Astrocyte of the spinal cord (primary cell): ENCODE measurements at regions not wholly inside any gene's neighbourhood (a gene's known extent, or its start where the extent isn't known, plus 50 kb on each side); places are given as distances from the start of the nearest gene placed in this dataset.

Experiments
- DNase-seq: peaks from one replicate; pipeline ENCODE4 v3.0.0; 2011; ENCODE audit warnings: low read depth, low spot score
- H3K4me3 ChIP-seq: 2 replicates; pipeline ENCODE4 v1.5.1; 2011; ENCODE audit warnings: low read depth, mild to moderate bottlenecking, low read length, moderate library complexity
- in situ Hi-C: cut with HindIII; loops from 2 replicates; pipeline ENCODE4 v1.10.0; 2017; ENCODE audit warnings: low sequenced_read_pairs
- TF ChIP-seq, protein P1 (sequence below): IDR thresholded peaks from 2 replicates; pipeline ENCODE4 v1.5.1; 2012; ENCODE audit warnings: low read depth, mild to moderate bottlenecking, low read length, inconsistent platforms

DNA sequence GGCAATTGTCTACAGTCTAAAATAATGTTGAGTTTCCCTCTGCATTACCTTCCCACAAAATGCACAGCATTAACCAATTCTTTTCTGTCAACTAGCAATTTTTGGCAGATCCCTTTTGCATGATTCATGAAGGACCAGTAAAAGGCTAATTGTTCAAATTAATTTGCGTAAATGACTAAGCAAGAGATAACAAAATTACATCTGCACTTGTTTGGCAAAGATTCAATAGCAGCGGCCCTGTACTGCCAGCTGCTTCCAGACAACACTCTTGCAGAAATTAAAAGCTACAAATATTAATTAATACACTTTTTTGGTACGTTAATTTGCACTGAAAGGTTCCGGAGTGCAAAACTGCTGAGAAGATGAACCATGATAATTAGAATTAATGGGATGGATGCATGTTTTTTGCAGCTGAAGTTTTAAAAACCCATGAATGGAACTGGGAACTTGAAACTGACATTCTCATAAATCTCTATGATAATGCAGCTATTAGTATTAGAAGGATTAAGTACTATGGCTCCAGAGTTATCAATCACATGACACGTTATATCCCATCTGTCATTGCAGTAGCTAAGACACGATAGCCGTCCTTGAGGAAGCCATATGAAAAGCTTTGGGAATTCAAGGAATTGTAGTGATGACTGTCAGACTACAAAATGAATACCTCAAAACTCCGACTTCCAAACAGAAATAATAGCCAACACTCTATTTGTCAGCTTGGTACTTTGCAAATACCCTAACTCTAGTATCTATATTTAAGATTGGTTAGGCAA lies 1268.3 kb upstream of the ACVR2A start:
- TF ChIP-seq, protein P1, sequence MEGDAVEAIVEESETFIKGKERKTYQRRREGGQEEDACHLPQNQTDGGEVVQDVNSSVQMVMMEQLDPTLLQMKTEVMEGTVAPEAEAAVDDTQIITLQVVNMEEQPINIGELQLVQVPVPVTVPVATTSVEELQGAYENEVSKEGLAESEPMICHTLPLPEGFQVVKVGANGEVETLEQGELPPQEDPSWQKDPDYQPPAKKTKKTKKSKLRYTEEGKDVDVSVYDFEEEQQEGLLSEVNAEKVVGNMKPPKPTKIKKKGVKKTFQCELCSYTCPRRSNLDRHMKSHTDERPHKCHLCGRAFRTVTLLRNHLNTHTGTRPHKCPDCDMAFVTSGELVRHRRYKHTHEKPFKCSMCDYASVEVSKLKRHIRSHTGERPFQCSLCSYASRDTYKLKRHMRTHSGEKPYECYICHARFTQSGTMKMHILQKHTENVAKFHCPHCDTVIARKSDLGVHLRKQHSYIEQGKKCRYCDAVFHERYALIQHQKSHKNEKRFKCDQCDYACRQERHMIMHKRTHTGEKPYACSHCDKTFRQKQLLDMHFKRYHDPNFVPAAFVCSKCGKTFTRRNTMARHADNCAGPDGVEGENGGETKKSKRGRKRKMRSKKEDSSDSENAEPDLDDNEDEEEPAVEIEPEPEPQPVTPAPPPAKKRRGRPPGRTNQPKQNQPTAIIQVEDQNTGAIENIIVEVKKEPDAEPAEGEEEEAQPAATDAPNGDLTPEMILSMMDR: no peak
- DNase-seq: no peak
- no peak overlapping the region for H3K4me3 ChIP-seq
- in situ Hi-C loops: no loop called here

DNA sequence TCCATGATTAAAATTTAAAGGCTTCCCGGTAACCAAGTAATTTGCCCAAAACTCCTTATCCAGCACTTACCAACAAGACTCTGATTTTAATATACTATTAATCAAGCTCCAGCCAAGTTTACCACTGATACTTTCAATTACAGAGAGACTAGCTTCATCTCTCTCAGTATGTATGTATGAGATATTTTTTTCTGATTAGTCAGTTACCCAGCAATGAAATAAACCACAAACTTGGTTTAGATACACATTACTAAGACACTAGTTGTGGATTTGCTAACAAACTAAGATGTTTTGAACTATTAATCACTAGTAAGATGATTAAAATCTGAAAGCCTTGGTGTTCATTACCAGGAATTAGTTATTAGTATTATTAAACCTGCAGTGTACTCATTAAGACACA lies 1272.2 kb upstream of the ACVR2A start:
- DNase-seq: peak; percentile 38
- TF ChIP-seq, protein P1: no peak
- in situ Hi-C loops: no loop called here
- no peak overlapping the region for H3K4me3 ChIP-seq

DNA sequence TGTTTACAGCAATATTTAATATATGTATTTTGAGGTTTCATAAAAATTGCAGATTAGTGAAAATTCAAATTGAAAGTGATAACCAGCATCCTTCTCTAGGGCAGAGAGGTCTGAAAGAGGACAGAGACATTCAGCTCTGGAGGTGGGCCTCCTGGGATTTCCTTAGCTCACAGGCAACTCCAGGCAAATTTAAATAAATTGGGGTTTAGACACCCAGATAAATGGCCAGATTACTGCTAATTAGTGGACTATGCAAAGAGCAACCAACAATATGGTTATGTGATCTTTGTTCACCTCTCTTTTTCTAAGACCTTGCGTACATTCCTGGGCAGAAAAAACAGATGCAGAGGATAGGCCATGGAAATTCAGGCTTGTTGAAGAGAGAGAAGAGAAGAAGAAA lies 1282.8 kb upstream of the ACVR2A start:
- DNase-seq: no peak
- in situ Hi-C loops: no loop called here
- TF ChIP-seq, protein P1: no peak
- H3K4me3 ChIP-seq: no peak overlapping the region

DNA sequence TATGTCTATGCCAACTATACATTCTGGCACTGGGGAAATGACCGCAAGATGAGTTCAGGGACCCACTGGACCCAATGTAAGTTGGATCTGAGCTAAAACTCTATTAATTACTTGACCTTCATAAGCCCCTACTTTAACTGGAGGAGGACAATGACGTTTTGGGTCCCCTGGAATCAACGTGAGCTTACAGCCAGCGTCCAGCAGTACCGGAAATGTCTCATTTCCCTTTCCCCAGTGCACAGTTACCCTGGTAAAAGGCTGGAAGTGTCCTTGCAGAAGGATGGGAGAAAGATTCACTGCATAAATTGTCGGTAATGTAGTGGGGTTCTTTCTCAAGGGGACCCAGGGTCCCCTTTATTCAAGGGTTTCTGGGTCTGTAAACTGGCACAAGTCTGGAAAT lies 1297.6 kb upstream of the ACVR2A start:
- in situ Hi-C loops: no loop called here
- no peak for DNase-seq
- TF ChIP-seq, protein P1: no peak
- no peak overlapping the region for H3K4me3 ChIP-seq

DNA sequence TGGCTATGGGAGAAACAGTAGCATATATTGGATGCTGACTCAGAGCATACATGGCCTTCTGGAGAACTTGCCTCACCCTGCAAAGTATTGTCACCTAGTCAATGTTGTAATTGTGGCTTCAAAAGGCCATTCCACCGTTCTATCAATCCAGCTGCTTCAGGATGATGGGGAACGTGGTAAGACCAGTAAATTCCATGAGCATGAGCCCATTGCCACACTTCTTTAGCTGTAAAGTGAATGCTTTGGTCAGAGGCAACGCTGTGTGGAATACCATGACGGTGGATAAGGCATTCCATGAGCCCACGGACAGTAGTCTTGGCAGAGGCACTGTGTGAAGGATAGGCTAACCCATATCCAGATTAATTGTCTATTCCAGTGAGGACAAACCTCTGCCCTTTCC lies 1300.1 kb upstream of the ACVR2A start:
- DNase-seq: no peak
- no peak overlapping the region for H3K4me3 ChIP-seq
- in situ Hi-C loops: no loop called here
- TF ChIP-seq, protein P1: no peak

DNA sequence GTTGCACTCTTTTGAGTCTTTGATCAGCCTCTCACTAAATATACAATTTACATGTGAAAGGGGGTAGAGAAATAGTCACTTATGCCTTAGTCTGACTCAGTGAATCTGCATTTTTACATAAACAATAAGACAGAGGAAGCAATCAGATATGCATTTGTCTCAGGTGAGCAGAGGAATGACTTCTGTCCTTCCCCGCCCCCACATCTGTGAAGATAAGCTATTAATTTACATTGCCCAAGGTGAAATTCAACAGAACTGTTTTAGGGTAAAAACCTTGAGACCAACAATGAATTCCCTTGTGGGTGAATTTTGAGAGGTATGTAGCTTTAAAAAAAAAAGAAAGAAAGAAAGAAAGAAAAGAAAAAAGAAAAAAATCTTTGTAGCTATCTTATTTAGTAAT lies 1302.9 kb upstream of the ACVR2A start:
- in situ Hi-C loops: no loop called here
- DNase-seq: no peak
- no peak overlapping the region for H3K4me3 ChIP-seq
- TF ChIP-seq, protein P1: no peak
